Endothelial cell of umbilical vein (primary cell): ENCODE measurements at regions not wholly inside any gene's neighbourhood (a gene's known extent, or its start where the extent isn't known, plus 50 kb on each side); places are given as distances from the start of the nearest gene placed in this dataset.
"Not testable (repeated sequence)": the region's sequence is repeated elsewhere in the genome, so short reads cannot be mapped to it uniquely, and the experiment has no call there.

ENCODE experiments used
- BruUV-seq: library from RNA; stranded (reverse); fragments of 400-500 nt; replicated peaks from 2 replicates; lab custom pipeline; 2021; lab: Mats Ljungman, UMichigan
- CTCF ChIA-PET: fragments of 300-600, 350-600 bp; sonication (Branson Sonifier 250); formaldehyde crosslinking; loops from one replicate; lab custom pipeline; 2021; ENCODE audit warnings: antibody characterized with exemption, inconsistent platforms; lab: Charles Lee
- POLR2A ChIA-PET: fragments of 300-600, 350-600 bp; sonication (Branson Sonifier 250); formaldehyde crosslinking; loops from one replicate; lab custom pipeline; 2021; ENCODE audit warnings: antibody characterized with exemption, inconsistent platforms; lab: Charles Lee
- DNase-seq: peaks from one replicate; pipeline ENCODE4 v3.0.0-alpha.2; 2011; ENCODE audit warnings: low read depth, low spot score
- FAIRE-seq: peaks from 2 replicates; lab custom pipeline; 2011; peaks lifted over from hg19 to GRCh38; lab: Jason Lieb, UNC
- H2AFZ ChIP-seq: 2 replicates; pipeline ENCODE4 v1.6.0; 2012; ENCODE audit warnings: low read depth, low read length, control low read depth, inconsistent platforms
- H3K27ac ChIP-seq: 2 replicates; pipeline ENCODE4 v1.5.1; 2011; ENCODE audit warnings: low read depth, mild to moderate bottlenecking, control low read depth, low read length, moderate library complexity; ENCODE audit not compliant: insufficient read depth
- H3K27me3 ChIP-seq, 2 experiments: 2 replicates each; pipeline versions ENCODE4 v1.6.0 to v1.6.1; 2011; ENCODE audit warnings: low read length in 2 of 2, mixed read lengths in 1 of 2; ENCODE audit not compliant: control insufficient read depth in 2 of 2, insufficient read depth in 2 of 2
- H3K36me3 ChIP-seq, 2 experiments: 2 replicates in 1 of 2; 3 replicates in 1 of 2; pipeline ENCODE4 v1.5.1; 2011; ENCODE audit warnings: low read length in 2 of 2, mild to moderate bottlenecking in 1 of 2, moderate library complexity in 1 of 2; ENCODE audit not compliant: control insufficient read depth in 2 of 2, insufficient read depth in 2 of 2; ENCODE audit errors: extremely low read depth in 1 of 2
- H3K4me1 ChIP-seq: 3 replicates; pipeline ENCODE4 v1.5.1; 2011; ENCODE audit warnings: mild to moderate bottlenecking, low read length; ENCODE audit not compliant: control insufficient read depth, insufficient read depth; ENCODE audit errors: extremely low read depth
- H3K4me2 ChIP-seq: 2 replicates; pipeline ENCODE4 v1.6.1; 2011; ENCODE audit warnings: low read length, control low read depth, mixed read lengths; ENCODE audit not compliant: insufficient read depth
- H3K4me3 ChIP-seq, 3 experiments: fragments of 200-600 bp in 1 of 3; sonication (generic), shearing (Covaris generic) in 1 of 3; replicated peaks in 1 of 3; 2 replicates each; pipeline ENCODE4 v1.5.1; 2011 to 2016; ENCODE audit warnings: control low read depth in 3 of 3, low read length in 3 of 3, mild to moderate bottlenecking in 2 of 3, inconsistent platforms in 1 of 3, low read depth in 1 of 3, moderate library complexity in 1 of 3; ENCODE audit not compliant: insufficient read depth in 1 of 3
- H3K79me2 ChIP-seq: 2 replicates; pipeline ENCODE4 v1.6.0; 2012; ENCODE audit warnings: low read length, inconsistent platforms; ENCODE audit not compliant: control insufficient read depth, insufficient read depth
- H3K9ac ChIP-seq: replicated peaks from 2 replicates; pipeline ENCODE3; 2011; ENCODE audit warnings: low read length, control low read depth; ENCODE audit not compliant: insufficient read depth; ENCODE audit errors: extremely low read depth
- H3K9me1 ChIP-seq: replicated peaks from 3 replicates; pipeline ENCODE4 v1.6.0; 2011; ENCODE audit warnings: mild to moderate bottlenecking, low read length; ENCODE audit not compliant: control insufficient read depth, insufficient read depth; ENCODE audit errors: extremely low read depth
- H3K9me3 ChIP-seq: replicated peaks from 2 replicates; pipeline ENCODE4 v1.5.1; 2012; ENCODE audit warnings: low read length, inconsistent platforms; ENCODE audit not compliant: control insufficient read depth, insufficient read depth
- H4K20me1 ChIP-seq: replicated peaks from 2 replicates; pipeline ENCODE3; 2011; ENCODE audit warnings: mild to moderate bottlenecking, low read length; ENCODE audit not compliant: control insufficient read depth, insufficient read depth; ENCODE audit errors: extremely low read depth
- EZH2 ChIP-seq: IDR thresholded peaks from 2 replicates; pipeline ENCODE4 v1.6.1; 2012; ENCODE audit warnings: borderline replicate concordance, low read depth, mild to moderate bottlenecking, moderate library complexity, low read length, inconsistent platforms; ENCODE audit not compliant: severe bottlenecking
- JUN ChIP-seq: IDR thresholded peaks from 2 replicates; pipeline ENCODE4 v1.6.1; 2011; ENCODE audit warnings: borderline replicate concordance, low read depth; ENCODE audit not compliant: insufficient read length, insufficient read depth
- MYC ChIP-seq: IDR thresholded peaks from one replicate; pipeline ENCODE4 v1.6.1; 2011; ENCODE audit warnings: mild to moderate bottlenecking, low read depth, low read length
- dilution Hi-C: fragments of 300-500 bp; cut with MboI; formaldehyde crosslinking; loops from one replicate; pipeline ENCODE4 v1.15.0; 2019; ENCODE audit warnings: low sequenced_read_pairs; ENCODE audit not compliant: extremely low pct_ligation_motif_present
- intact Hi-C: fragments of 100-400 bp; cut with micrococcal nuclease; formaldehyde crosslinking; loops from one replicate; pipeline ENCODE4 v1.10.0; 2022

DNA sequence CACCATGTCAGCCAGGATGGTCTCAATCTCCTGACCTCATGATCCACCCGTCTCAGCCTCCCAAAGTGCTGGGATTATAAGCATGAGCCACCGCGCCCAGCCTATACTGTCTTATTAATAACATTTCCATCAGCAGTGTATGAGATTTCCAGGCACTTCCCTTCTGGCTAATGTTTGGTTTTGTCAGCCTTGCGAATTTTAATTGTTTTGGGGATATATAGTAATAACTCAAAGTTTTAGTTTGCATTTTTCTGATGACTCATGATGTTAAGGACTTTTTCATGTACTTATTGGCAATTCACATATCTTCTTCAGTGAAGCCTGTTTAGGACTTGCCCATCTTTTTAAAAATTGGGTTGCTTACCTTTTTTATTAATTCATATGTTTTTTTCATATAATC is 76.0 kb downstream of the TMEM270 start:
- Histone ChIP-seq H3K36me3 (no peaks in the 10 kb centered on the region), H3K27ac (no peak overlapping the region), H3K4me3 (no peak overlapping the region), H4K20me1 (no peaks in the 10 kb centered on the region), H3K9me3 (no peaks in the 10 kb centered on the region), H3K4me2 (no peak overlapping the region), H3K4me1 (peaks cover 6% of the 10 kb centered on the region), H3K79me2 (no peaks in the 10 kb centered on the region), H3K27me3 (peaks cover 0 to 3% of the 10 kb centered on the region in 2 experiments), H3K9ac (no peak overlapping the region), H2AFZ (no peak overlapping the region), H3K9me1 (no peaks in the 10 kb centered on the region)
- intact Hi-C loops, result no loop called here
- FAIRE-seq (no peak), DNase-seq (peak; percentile 36)
- ChIA-PET POLR2A (no interaction called here), CTCF (no interaction called here)
- no peak for TF ChIP-seq JUN
- TF ChIP-seq MYC, result no peak
- no peak for TF ChIP-seq EZH2
- no TSS peak for BruUV-seq
- dilution Hi-C loops, result no loop called here

GRCh38 chr7:73937650-73938049 is 76.7 kb downstream of the TMEM270 start:
- not testable (repeated sequence) for H2AFZ ChIP-seq

More at GRCh38 chr7:73937650-73938049, 76.7 kb downstream of the TMEM270 start:
- H3K9me1 ChIP-seq, H3K27me3 ChIP-seq, H3K4me2 ChIP-seq, H3K79me2 ChIP-seq, BruUV-seq, FAIRE-seq, H3K9ac ChIP-seq, H3K4me1 ChIP-seq, POLR2A ChIA-PET, H3K4me3 ChIP-seq, intact Hi-C loops, DNase-seq, H3K27ac ChIP-seq, H3K9me3 ChIP-seq, dilution Hi-C loops, H4K20me1 ChIP-seq, CTCF ChIA-PET, H3K36me3 ChIP-seq: not testable (repeated sequence)
